ENCODE measurements at regions not wholly inside any gene's neighbourhood (a gene's known extent, or its start where the extent isn't known, plus 50 kb on each side); places are given as distances from the start of the nearest gene placed in this dataset.

GRCh38 chr5:96569770-96570169 lies 92.4 kb upstream of the CAST start:
- FAIRE-seq (no peak), DNase-seq (ENCODE audit: low read depth, low spot score) (no peak)
- TF ChIP-seq EZH2 (IDR thresholded peaks at IDR 0.05; ENCODE audit: low read length) (no peak), CTCF (optimal IDR thresholded peaks at IDR 0.05 in 1 of 3, IDR thresholded peaks at IDR 0.05 in 1 of 3, conservative IDR thresholded peaks at IDR 0.05 in 1 of 3; ENCODE audit: extremely low read depth in 1 of 3, insufficient read depth in 2 of 3, low read length in 3 of 3) (no peak)
- no peak overlapping the region for H3K9ac ChIP-seq (ENCODE audit: control insufficient read depth, extremely low read depth, insufficient read depth, low read length)
- no peaks in the 10 kb centered on the region for H4K20me1 ChIP-seq (ENCODE audit: control insufficient read depth, extremely low read depth, insufficient read depth, low read length)
- H3K27ac ChIP-seq (ENCODE audit: control insufficient read depth, insufficient read depth, low read length) = no peak overlapping the region
- H3K9me3 ChIP-seq (ENCODE audit: control insufficient read depth, low read depth, low read length) = no peaks in the 10 kb centered on the region
- no peaks in the 10 kb centered on the region for H3K27me3 ChIP-seq (ENCODE audit: control insufficient read depth, extremely low read depth, insufficient read depth, low read length)
- no peaks in the 10 kb centered on the region for H3K9me1 ChIP-seq (ENCODE audit: control insufficient read depth, extremely low read depth, insufficient read depth, low read length)
- H3K4me2 ChIP-seq (ENCODE audit: control insufficient read depth, extremely low read depth, insufficient read depth, low read depth, low read length) = no peak overlapping the region
- no peak overlapping the region for H3K4me3 ChIP-seq (ENCODE audit: control insufficient read depth in 2 of 3, extremely low read depth in 1 of 3, insufficient read depth in 2 of 3, low read depth in 1 of 3, low read length in 3 of 3)
- no peaks in the 10 kb centered on the region for H3K79me2 ChIP-seq (ENCODE audit: control insufficient read depth, insufficient read depth, low read length)
- no peak overlapping the region for H2AFZ ChIP-seq (ENCODE audit: control insufficient read depth, low read length)
- H3K36me3 ChIP-seq (ENCODE audit: control insufficient read depth in 2 of 2, extremely low read depth in 1 of 2, insufficient read depth in 2 of 2, low read length in 2 of 2) = no peaks in the 10 kb centered on the region
- H3K4me1 ChIP-seq (ENCODE audit: control insufficient read depth, extremely low read depth, insufficient read depth, low read length) = peaks cover 26% of the 10 kb centered on the region
- dilution Hi-C loops (cut with MboI; ENCODE audit: extremely low pct_ligation_motif_present, low sequenced_read_pairs) = no loop called here

GRCh38 chr5:96572864-96573512 lies 89.2 kb upstream of the CAST start:
- H3K27ac ChIP-seq (ENCODE audit: control insufficient read depth, insufficient read depth, low read length) = no peak overlapping the region
- no peaks in the 10 kb centered on the region for H3K79me2 ChIP-seq (ENCODE audit: control insufficient read depth, insufficient read depth, low read length)
- H3K4me2 ChIP-seq (ENCODE audit: control insufficient read depth, extremely low read depth, insufficient read depth, low read depth, low read length) = peak overlapping the region; percentile 20
- no peak overlapping the region for H2AFZ ChIP-seq (ENCODE audit: control insufficient read depth, low read length)
- H3K9me1 ChIP-seq (ENCODE audit: control insufficient read depth, extremely low read depth, insufficient read depth, low read length) = no peaks in the 10 kb centered on the region
- FAIRE-seq (peak; percentile 97), DNase-seq (ENCODE audit: low read depth, low spot score) (peak; percentile 73)
- TF ChIP-seq EZH2 (IDR thresholded peaks at IDR 0.05; ENCODE audit: low read length) (no peak), CTCF (optimal IDR thresholded peaks at IDR 0.05 in 1 of 3, IDR thresholded peaks at IDR 0.05 in 1 of 3, conservative IDR thresholded peaks at IDR 0.05 in 1 of 3; ENCODE audit: extremely low read depth in 1 of 3, insufficient read depth in 2 of 3, low read length in 3 of 3) (no peak)
- no peaks in the 10 kb centered on the region for H3K36me3 ChIP-seq (ENCODE audit: control insufficient read depth in 2 of 2, extremely low read depth in 1 of 2, insufficient read depth in 2 of 2, low read length in 2 of 2)
- no peak overlapping the region for H3K4me3 ChIP-seq (ENCODE audit: control insufficient read depth in 2 of 3, extremely low read depth in 1 of 3, insufficient read depth in 2 of 3, low read depth in 1 of 3, low read length in 3 of 3)
- H3K4me1 ChIP-seq (ENCODE audit: control insufficient read depth, extremely low read depth, insufficient read depth, low read length) = peaks cover 12% of the 10 kb centered on the region
- dilution Hi-C loops (cut with MboI; ENCODE audit: extremely low pct_ligation_motif_present, low sequenced_read_pairs) = no loop called here
- no peak overlapping the region for H3K9ac ChIP-seq (ENCODE audit: control insufficient read depth, extremely low read depth, insufficient read depth, low read length)
- no peaks in the 10 kb centered on the region for H3K9me3 ChIP-seq (ENCODE audit: control insufficient read depth, low read depth, low read length)
- no peaks in the 10 kb centered on the region for H4K20me1 ChIP-seq (ENCODE audit: control insufficient read depth, extremely low read depth, insufficient read depth, low read length)
- no peaks in the 10 kb centered on the region for H3K27me3 ChIP-seq (ENCODE audit: control insufficient read depth, extremely low read depth, insufficient read depth, low read length)

Data from keratinocyte (primary cell).